NCI-H2196 (cell line): ENCODE measurements at regions not wholly inside any gene's neighbourhood (a gene's known extent, or its start where the extent isn't known, plus 50 kb on each side); places are given as distances from the start of the nearest gene placed in this dataset.
"Not testable (repeated sequence)": the region's sequence is repeated elsewhere in the genome, so short reads cannot be mapped to it uniquely, and the experiment has no call there.

Experiments
- DNase-seq: peaks from one replicate; lab custom pipeline; 2025; ENCODE audit not compliant: unreplicated experiment; lab: John Stamatoyannopoulos, UW

DNA sequence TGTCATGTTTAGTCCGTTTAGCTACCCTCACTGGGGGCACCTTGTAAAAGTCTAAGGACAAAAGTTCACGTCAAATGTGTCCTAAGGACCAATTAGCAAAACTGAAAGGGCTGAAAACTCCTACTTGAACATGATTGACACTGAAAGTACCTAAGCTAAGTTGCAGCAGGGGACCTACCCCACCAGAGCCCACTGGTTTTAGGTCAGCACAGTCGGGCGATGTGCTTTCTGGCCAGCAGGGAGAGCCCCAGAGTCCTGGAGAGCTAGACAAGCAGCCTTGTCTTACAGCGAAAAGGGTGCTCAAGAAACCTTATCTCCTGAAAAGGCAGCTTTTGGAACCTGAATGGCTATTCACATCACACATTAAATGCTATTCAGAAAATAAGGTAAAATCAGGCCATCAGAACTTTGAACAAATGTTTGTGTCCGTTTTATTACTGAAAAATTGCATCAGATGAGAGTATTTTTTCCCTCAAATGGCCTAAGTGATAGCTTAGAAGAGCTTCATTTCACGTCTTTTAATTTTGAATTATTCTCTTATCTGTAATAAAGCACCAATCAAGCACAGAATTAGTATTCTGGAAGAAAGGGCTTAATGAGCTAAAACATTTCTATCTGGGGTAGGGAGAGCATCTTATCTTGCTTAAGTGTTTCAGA is 52.2 kb upstream of the MKI67 start:
- no peak for DNase-seq

DNA sequence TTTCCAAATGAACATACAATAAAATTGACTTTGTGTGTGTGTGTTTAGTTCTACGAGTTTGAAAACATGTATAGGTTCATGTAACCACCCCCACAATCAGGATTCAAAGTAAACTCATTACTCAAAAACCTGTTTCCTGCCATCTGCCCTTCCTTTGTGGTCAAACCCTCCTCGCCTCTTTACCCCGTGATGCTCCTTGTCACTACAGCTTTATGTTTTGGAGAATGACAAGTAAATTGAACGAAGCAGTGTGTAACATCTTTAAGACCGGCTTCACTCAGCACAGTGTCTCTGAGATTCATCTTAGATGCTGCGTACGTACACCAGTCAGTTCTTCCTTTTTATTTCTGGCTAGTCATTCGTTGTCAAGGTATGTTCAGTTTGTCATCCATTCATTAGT is 54.6 kb upstream of the MKI67 start:
- no peak for DNase-seq

DNA sequence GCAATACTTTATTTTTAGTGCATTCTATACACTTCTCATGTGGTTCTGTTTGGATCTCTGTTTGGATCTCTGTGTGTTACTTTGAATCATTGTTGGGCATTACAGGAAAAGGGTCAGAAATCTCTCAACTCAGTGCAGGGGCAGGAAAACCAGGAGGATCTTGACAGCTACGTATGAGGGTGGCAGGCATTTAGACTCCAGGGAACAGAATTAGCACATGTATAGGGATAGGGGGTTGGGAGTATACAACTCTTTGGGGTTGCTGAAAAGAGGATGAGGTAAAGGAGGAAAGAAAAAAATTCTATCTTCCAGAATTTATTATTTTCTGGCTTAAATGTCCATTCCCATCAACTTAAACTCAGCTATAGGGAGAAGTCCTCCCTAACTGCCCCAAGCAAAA is 59.4 kb upstream of the MKI67 start:
- DNase-seq: no peak

DNA sequence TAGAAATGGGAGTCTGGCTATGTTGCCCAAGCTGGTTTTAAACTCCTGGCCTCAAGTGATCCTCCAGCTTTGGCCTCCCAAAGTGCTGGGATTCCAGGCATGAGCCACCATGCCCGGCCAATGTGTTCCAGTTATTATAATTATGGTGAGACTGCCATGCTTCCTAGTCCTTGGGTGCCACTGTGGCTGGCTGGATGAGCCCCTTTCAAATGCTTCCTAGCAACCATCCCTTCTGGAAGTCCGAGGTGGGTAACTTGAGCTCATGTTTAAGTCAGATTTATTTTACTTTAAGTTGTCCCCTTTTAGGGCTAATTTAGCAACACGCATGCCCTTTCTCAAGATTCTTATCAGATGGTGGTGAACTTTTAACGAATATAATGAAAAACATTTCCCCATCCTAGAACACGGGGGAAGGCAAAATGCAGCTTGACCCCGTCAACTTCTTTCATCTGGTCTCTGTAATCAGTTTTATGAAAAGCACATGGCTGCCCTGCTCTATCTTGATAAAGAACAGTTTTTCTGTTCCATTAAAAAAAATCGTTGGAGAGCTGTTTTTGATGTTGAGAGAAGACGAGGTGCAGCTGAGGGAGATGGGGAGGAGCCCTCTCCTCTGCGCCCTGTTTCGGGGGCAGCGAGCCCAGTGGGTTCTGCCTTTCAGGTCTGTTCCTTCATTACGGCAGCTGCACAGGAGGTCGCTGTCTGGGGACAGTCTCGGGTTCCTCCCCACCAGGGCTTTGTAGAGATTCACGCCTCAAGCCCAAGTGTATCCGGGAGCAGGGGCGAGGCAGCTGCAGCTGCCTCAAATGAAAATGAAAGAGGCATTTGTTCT is 61.0 kb upstream of the MKI67 start:
- DNase-seq: no peak

DNA sequence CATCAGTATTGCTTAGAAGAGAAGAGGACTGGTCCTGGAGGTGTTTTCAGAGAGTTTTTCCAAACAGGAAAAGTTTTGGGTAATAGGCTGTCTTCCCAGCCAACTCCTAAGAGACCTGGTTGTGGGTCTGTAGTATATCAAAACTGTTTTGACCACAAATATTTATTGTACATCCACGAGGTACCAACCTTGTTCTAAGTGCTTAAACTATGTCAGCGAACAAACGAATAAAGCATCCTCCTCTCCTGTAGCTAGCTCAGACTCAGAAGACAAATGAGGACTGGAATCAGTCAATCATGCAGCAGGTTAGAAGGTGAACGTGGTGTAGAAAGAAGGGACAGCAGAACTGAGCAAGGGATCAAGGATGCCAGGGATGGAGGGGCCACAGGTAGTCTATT is 61.6 kb upstream of the MKI67 start:
- DNase-seq: no peak

DNA sequence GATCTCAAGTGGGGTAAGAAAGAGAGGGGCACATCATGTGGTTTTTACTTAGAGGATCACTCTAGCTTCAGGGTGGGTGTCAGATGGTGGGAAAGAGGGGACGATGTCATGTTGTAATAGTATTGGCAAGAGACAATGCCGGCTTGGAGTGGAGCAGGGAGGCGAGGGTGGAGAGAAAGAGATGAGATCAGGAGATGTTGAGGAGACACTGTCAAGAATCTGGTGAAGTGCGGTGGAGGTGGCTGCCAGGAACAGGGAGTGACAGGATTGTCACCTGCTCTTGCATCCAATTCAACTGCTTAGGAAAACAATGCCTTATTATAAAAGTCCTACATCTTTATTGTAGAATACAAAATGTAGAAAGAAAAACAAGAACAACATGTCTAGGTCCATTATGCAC is 63.0 kb upstream of the MKI67 start:
- DNase-seq: no peak

DNA sequence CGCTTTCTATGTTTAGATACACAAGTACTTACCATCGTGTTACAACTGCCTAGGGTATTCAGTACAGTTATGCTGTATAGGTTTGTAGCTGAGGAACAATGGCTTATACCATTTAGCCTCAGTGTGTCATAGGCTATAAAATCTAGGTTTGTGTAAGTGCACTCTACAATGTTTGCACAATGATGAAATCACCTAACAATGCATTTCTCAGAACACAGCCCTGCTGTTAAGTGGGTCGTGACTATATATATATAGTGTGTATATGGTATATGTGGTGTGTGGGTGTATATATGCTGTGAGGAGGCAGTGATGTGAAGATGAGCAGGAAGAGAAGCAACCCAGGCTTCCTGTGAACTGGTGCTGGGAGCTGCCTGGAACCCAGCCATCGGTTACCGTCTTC is 65.6 kb upstream of the MKI67 start:
- no peak for DNase-seq

DNA sequence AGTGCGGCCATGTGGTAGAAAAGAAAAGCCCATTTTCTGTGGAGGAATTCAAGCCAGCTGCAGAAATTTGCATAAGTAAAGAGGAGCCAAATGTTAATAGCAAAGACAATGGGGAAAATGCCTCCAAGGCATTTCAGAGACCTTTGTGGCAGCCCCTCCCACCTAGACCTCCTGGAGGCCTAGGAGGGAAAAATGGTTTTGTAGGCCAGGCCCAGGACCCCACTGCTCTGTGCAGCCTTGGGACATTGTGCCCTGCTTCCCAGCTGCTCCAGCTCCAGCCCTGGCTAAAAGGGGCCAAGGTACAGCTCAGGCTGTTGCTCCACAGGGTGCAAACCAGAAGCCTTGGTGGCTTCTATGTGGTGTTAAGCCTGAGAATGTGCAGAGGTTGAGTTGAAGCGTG is 75.6 kb upstream of the MKI67 start:
- not testable (repeated sequence) for DNase-seq

DNA sequence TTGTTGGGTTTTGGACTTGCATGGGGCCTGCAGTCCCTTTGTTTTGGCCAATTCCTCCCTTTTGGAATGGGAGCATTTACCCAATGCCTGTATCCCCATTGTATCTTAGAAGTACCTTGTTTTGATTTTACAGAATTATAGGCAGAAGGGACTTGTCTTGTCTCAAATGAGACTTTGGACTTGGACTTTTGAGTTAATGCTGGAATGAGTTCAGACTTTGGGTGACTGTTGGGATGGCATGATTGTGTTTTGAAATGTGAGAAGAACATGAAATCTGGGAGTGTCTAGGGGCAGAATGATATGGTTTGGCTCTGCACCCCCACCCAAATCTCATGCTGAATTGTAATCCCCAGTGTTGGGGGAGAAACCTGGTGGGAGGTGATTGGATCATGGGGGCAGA is 76.8 kb upstream of the MKI67 start:
- no peak for DNase-seq

DNA sequence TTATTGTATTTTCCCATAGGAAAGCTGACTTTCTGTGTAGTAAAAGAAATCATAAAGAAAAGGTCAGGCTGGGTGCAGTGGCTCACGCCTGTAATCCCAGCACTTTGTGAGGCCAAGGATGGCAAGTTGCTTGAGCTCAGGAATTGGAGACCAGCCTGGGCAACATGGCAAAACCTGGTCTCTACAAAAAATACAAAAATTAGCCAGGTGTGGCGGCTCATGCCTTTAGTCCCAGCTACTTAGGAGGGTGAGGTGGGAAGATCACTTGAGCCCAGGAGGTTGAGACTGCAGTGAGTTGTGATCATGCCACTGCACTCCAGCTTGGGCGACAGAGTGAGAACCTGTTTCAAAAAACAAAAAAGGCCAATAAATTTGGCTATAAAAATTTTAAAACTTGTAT is 79.4 kb upstream of the MKI67 start:
- not testable (repeated sequence) for DNase-seq

DNA sequence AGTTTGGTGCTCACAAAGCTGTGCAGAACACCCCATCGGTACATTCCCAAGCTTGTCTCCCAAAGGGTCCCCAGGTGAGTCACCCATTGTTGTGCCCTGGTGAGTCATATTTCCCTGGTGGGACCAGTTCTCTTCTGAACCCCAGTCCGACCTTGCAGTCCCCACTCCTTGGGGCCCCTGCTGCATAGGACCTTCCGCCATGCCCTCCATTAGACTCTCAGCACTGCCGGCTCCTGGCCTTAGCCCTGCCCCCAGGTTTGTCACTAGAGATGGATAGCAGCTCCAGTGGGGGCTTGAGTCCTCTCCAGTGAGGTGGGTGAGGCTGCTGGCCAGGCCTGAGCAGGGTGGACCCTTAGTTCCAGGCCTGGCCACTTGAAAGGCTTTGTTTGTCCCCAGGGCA is 80.5 kb upstream of the MKI67 start:
- no peak for DNase-seq

DNA sequence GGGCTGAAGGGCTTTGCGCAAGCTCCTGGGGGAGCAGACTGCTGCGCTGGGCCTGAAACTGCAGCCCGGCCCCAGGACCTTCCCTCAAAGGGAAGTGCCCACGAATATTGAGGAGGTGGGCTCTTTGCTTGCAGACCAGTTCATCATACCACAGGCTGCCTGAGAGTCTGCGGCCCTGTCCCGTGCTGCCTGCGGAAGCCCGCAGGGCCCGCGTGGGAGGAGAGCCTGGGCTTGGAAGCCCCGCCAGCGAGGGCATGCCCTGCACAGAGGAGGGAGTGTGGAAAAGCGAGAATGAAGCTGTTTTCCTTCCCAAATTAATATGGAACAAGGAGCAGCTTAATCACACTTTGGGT is 83.6 kb upstream of the MKI67 start:
- no peak for DNase-seq

DNA sequence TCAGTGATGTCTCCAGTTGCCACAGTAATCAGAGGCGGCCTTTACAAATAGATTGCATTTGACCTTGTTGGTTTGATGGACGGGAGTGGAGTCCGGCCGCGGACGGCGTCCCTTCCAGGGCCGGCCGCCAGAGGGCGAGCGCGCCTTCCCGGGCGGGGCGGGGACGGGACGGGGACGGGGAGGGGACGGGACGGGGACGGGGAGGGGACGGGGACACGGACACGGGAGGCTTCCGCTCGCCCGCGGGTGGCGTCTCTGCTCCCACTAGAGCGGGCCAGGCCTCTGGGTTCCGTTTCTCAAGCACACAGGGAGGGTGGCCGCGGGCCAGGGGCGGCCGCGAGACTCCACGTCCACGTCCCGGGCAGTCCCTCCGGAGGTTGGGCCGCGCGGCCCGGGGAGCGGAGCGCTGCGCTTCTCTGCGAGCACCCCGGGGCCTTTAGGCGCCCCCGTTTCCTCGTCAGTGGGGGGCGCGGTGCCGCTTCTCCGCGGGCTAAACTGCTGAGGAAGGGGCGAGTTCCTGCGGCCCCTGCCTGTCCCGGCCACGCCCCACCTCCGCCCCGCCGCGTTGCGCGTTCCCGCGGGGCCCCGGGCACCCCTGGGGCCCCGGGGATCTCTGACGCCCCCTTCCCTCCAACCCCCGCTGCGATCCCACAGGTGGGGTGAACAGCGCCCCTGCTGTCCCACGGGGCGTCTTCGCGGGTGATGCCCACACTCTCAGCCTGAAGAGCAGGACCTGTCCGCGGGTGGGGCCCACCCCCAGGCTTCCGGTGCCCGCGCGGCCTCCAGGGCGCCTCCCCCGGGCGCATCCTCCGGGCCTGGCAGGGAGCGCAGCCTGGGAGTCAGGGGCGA is 84.2 kb upstream of the MKI67 start:
- no peak for DNase-seq

DNA sequence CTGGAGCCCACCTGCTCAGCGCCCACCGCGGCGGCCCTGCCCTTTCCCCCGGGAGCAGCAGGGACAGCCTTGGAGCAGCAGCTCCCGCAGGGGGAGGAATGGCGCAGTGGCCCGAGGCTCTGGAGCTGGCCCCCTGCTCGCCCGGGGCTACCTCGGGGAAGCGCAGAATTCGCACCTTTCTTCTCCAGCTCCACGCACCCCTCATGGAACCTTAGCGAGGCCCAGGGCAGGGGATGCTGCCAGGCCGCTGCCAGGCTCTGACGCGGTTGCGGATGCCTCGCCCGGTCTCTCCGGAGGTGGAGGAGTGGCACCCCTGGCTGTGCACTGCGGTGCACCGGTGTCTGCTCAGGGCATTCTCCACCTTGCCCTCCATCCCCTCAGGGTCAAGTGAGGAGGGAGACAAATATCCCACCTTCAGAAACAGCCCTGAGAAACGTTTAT is 84.9 kb upstream of the MKI67 start:
- DNase-seq: no peak

DNA sequence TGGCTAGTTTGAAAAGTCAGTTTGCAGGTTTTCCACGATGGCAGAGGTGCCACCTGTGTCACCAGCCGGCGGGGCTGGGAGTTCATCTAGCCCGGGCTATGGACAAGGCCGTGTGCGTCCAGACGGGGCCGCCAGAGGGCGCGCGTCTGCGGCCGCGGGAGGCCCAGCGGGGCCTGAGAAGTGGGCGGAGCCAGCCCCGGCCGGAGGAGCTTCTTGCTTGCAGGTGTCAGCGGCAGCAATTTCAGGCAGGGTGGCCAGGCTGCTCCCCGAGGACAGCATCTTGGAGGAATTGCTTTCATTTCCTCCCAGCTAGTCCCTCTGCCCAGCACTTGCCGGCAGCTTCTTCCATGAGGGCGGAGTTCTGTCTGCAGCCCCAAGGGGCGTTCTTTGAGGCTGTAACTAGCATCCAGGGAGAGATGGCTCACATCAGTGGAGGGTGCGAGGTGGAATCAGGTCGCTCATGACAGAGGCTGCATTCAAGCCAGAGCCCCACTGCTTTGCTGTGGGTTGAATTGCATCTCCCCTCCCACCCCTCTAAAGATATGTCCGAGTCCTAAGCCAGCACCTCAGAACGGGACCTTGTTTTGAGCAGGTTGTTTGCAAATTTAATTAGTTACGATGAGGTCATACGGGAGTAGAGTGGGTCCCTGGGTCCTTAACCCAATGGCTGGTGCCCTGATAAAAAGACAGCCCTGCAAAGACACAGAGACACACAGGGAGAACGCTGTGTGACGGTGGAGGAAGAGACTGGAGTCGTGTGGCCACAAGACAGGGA is 85.9 kb upstream of the MKI67 start:
- peak; percentile 76 for DNase-seq

DNA sequence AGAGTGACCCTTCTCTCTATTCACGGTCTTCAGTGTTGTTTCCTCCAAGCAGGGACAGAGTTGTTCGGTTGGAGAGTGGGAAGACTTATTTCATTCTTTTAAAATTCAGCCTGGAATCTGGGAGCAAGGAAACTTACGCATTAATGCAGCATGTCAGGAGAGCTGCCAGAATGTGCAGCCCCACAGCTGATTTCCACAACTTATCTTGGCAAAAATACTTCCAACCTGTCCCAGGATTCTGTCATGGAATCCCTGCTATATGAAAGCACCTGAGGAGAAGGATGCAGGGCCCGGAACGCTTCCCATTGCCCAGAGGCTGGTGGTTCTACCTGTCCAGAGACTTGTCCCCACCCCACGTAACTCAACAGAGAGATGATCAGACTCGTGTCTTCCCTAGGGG is 86.9 kb upstream of the MKI67 start:
- no peak for DNase-seq

DNA sequence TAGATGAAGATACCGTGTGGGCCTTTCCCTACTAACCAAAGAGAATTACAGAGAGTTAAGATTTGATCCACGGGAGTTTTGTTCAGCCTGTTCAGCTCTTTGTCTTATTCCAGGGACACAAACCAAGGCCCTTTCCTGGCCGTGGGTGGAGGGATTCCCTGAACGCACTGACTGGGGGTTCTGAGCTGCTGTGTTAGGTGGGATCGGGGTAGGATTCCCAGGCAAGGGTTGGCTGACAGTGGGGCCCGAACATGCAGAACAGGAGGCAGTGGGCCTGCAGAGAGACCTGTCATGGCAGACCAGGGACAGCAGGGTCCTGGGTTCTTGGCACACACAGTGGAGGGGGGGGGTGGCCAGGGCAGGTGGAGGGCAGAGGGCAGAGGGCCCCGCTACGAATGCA is 89.5 kb upstream of the MKI67 start:
- no peak for DNase-seq

DNA sequence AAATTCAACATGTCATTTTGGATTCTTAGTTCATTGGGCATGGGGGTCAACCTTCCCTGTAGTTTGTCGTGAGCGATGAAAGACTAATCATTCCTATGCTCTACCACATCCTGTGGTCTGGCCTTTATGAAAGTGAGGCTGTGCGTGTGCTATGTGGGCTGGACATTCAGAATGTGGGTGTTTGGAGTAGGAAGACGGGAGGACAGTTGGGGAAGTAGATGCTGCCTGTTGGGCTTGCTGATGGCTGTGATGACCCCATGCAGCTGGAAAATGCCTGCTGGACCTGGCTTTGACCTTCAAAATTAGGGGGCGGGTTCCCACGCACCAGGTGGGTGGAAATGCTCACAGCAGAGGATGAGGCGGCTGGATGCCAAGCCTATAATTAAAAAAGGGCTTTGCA is 90.9 kb upstream of the MKI67 start:
- DNase-seq: no peak

DNA sequence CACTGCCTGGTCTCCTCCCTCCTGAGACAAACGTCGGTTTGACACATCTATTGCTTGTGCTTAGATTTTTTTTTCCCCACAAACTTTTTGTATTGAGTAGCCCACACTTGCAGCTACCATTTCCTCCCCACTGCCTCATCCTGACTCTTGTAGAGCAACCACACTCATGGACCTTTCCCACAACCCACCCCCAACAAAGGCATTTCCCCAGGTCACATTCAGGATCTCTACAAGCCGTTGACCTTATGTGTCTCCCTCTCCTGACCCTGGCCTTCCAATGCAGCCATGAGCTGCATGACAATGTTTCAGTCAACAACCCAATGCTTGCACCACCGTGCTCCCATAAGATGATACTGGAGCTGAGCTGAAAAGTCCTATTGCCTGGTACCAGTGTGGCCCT is 91.9 kb upstream of the MKI67 start:
- DNase-seq: no peak

DNA sequence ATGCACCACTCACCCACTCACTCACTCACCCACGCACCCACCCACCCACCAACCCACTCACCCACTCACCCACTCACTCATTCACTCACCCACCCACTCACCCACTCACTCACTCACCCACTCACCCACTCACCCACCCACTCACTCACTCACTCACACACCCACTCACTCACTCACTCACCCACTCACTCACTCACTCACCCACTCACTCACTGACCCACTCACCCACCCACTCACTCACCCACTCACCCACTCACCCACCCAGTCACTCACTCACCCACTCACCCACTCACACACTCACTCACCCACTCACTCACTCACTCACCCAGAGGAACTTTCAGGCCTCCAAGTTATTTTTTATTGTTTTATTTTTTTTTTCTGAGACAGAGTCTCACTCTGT is 93.1 kb upstream of the MKI67 start:
- no peak for DNase-seq

DNA sequence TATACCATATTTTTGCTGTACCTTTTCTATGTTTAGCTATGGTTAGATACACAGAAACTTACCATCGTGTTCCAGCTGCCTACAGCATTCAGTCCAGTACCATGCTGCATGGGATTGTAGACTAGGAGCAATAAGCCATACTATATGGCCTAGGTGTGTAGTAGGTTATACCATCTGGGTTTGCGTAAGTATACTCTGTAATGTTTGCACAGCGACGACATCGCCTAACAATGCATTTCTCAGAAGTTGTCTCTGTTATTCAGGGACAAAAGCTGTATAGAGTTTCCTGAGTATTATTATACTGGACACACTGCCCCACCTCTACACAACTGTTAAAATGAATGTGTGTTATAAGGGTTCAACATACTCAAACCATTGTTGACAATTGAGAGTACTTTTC is 93.8 kb upstream of the MKI67 start:
- DNase-seq: no peak
